H1 (cell line): ENCODE measurements at regions not wholly inside any gene's neighbourhood (a gene's known extent, or its start where the extent isn't known, plus 50 kb on each side); places are given as distances from the start of the nearest gene placed in this dataset.
A peak's percentile ranks its signal among the peaks of the same experiment; 100 is the strongest.

ENCODE experiments used
- CTCF ChIA-PET: fragments of 300-600 bp; sonication (Branson Sonifier 250); formaldehyde crosslinking; loops from one replicate; lab custom pipeline; 2021; ENCODE audit not compliant: partially characterized antibody; lab: Charles Lee
- POLR2A ChIA-PET: fragments of 300-600 bp; sonication (Branson Sonifier 250); formaldehyde crosslinking; loops from one replicate; lab custom pipeline; 2021; ENCODE audit warnings: inconsistent platforms; ENCODE audit not compliant: partially characterized antibody; lab: Charles Lee
- DNase-seq, 2 experiments: peaks; one replicate each; pipeline versions ENCODE4 v3.0.0 to v3.0.0-alpha.2; 2010 to 2022; ENCODE audit warnings: low spot score in 2 of 2, low read depth in 1 of 2, mixed read lengths in 1 of 2
- FAIRE-seq: peaks from 2 replicates; lab custom pipeline; 2011; peaks lifted over from hg19 to GRCh38; lab: Jason Lieb, UNC
- H2AFZ ChIP-seq: 2 replicates; pipeline ENCODE4 v1.8.1; 2012; ENCODE audit warnings: low read length, inconsistent platforms
- H2AK5ac ChIP-seq: 2 replicates; pipeline ENCODE4 v1.6.1; 2013; ENCODE audit warnings: low read depth, low read length
- H2BK120ac ChIP-seq: replicated peaks from 2 replicates; pipeline ENCODE3; 2013; ENCODE audit warnings: low read depth, low read length, inconsistent platforms
- H2BK12ac ChIP-seq: 2 replicates; pipeline ENCODE4 v1.6.1; 2013; ENCODE audit warnings: low read depth, low read length
- H2BK15ac ChIP-seq: 2 replicates; pipeline ENCODE4 v1.6.1; 2013; ENCODE audit warnings: low read length
- H2BK20ac ChIP-seq: 2 replicates; pipeline ENCODE4 v1.6.1; 2013; ENCODE audit warnings: low read length
- H2BK5ac ChIP-seq: 2 replicates; pipeline ENCODE4 v1.6.1; 2013; ENCODE audit warnings: low read depth, low read length
- H3K14ac ChIP-seq: 2 replicates; pipeline ENCODE4 v1.6.1; 2013; ENCODE audit warnings: inconsistent platforms; ENCODE audit not compliant: insufficient read length
- H3K18ac ChIP-seq: 2 replicates; pipeline ENCODE4 v1.6.1; 2013; ENCODE audit warnings: low read length; ENCODE audit errors: extremely low read depth
- H3K23ac ChIP-seq: 2 replicates; pipeline ENCODE4 v1.6.1; 2013; ENCODE audit warnings: inconsistent platforms; ENCODE audit not compliant: insufficient read length
- H3K23me2 ChIP-seq: 2 replicates; pipeline ENCODE4 v1.6.1; 2013; ENCODE audit warnings: low read depth, low read length
- H3K27ac ChIP-seq: 2 replicates; pipeline ENCODE4 v1.6.1; 2011; ENCODE audit warnings: low read depth, low read length, inconsistent platforms
- H3K27me3 ChIP-seq, 4 experiments: replicated peaks in 1 of 4; 1 replicate in 1 of 4; 2 replicates in 3 of 4; pipeline versions ENCODE4 v1.6.1 to v1.8.1; 2011 to 2013; ENCODE audit warnings: low read length in 3 of 4, mild to moderate bottlenecking in 3 of 4, inconsistent platforms in 2 of 4, mixed read lengths in 2 of 4, moderate library complexity in 1 of 4; ENCODE audit not compliant: control insufficient read depth in 3 of 4, insufficient read depth in 3 of 4; ENCODE audit errors: extremely low read depth in 1 of 4
- H3K36me3 ChIP-seq, 4 experiments: 2 replicates each; pipeline versions ENCODE4 v1.6.1 to v1.8.1; 2011 to 2013; ENCODE audit warnings: mild to moderate bottlenecking in 4 of 4, low read length in 3 of 4, moderate library complexity in 2 of 4, control low read depth in 1 of 4, inconsistent platforms in 1 of 4; ENCODE audit not compliant: insufficient read depth in 4 of 4, control insufficient read depth in 2 of 4
- H3K4ac ChIP-seq: replicated peaks from 2 replicates; pipeline ENCODE3; 2013; ENCODE audit warnings: low read length, low read depth, mixed read lengths, inconsistent platforms; ENCODE audit not compliant: insufficient read length
- H3K4me1 ChIP-seq, 4 experiments: replicated peaks in 1 of 4; 1 replicate in 1 of 4; 2 replicates in 3 of 4; pipeline versions ENCODE4 v1.6.1 to v1.8.1; 2011 to 2013; ENCODE audit warnings: low read length in 3 of 4, inconsistent platforms in 2 of 4, mixed read lengths in 1 of 4; ENCODE audit not compliant: insufficient read depth in 4 of 4, control insufficient read depth in 3 of 4
- H3K4me2 ChIP-seq, 2 experiments: 2 replicates each; pipeline versions ENCODE4 v1.6.1 to v1.8.1; 2011 to 2013; ENCODE audit warnings: low read depth in 2 of 2, low read length in 2 of 2, control low read depth in 1 of 2, inconsistent platforms in 1 of 2, mild to moderate bottlenecking in 1 of 2; ENCODE audit not compliant: insufficient read depth in 1 of 2
- H3K4me3 ChIP-seq, 4 experiments: fragments of 200-600, 300-600 bp in 1 of 4; sonication (generic), shearing (Covaris generic), sonication (Bioruptor Twin) in 1 of 4; 2 replicates each; pipeline versions ENCODE4 v1.5.1 to v1.8.1; 2011 to 2016; ENCODE audit warnings: low read length in 4 of 4, low read depth in 3 of 4, control low read depth in 2 of 4, inconsistent platforms in 2 of 4, mild to moderate bottlenecking in 2 of 4, mixed read lengths in 1 of 4, moderate library complexity in 1 of 4; ENCODE audit not compliant: insufficient read depth in 2 of 4; ENCODE audit errors: extremely low read depth in 1 of 4
- H3K56ac ChIP-seq: replicated peaks from 2 replicates; pipeline ENCODE3; 2013; ENCODE audit warnings: low read depth, mild to moderate bottlenecking, mixed read lengths, low read length, inconsistent platforms; ENCODE audit not compliant: insufficient read length
- H3K79me1 ChIP-seq: 2 replicates; pipeline ENCODE4 v1.6.1; 2013; ENCODE audit warnings: low read depth, low read length, control low read depth
- H3K79me2 ChIP-seq, 2 experiments: 2 replicates each; pipeline versions ENCODE4 v1.6.1 to v1.8.1; 2012 to 2013; ENCODE audit warnings: low read length in 2 of 2, mild to moderate bottlenecking in 2 of 2, inconsistent platforms in 1 of 2; ENCODE audit not compliant: insufficient read depth in 2 of 2, control insufficient read depth in 1 of 2
- H3K9ac ChIP-seq, 4 experiments: replicated peaks in 1 of 4; 1 replicate in 1 of 4; 2 replicates in 3 of 4; pipeline versions ENCODE4 v1.6.1 to v1.8.1; 2011 to 2013; ENCODE audit warnings: low read depth in 3 of 4, low read length in 3 of 4, control low read depth in 2 of 4, mild to moderate bottlenecking in 2 of 4, moderate library complexity in 2 of 4, inconsistent platforms in 1 of 4; ENCODE audit errors: extremely low read depth in 1 of 4
- H3K9me3 ChIP-seq, 2 experiments: 2 replicates each; pipeline versions ENCODE4 v1.6.1 to v1.8.1; 2012 to 2013; ENCODE audit warnings: mild to moderate bottlenecking in 2 of 2, moderate library complexity in 2 of 2, control low read depth in 1 of 2, inconsistent platforms in 1 of 2, low read depth in 1 of 2, low read length in 1 of 2, mixed read lengths in 1 of 2; ENCODE audit not compliant: insufficient read depth in 2 of 2
- H4K20me1 ChIP-seq, 2 experiments: replicated peaks in 1 of 2; 2 replicates each; pipeline versions ENCODE3 to v1.8.1; 2011 to 2013; ENCODE audit warnings: inconsistent platforms in 2 of 2, low read length in 2 of 2, mild to moderate bottlenecking in 1 of 2; ENCODE audit not compliant: insufficient read depth in 2 of 2, control insufficient read depth in 1 of 2
- H4K5ac ChIP-seq: 2 replicates; pipeline ENCODE4 v1.6.1; 2013; ENCODE audit warnings: low read length, low read depth, mixed read lengths, inconsistent platforms; ENCODE audit not compliant: insufficient read length
- H4K8ac ChIP-seq: 2 replicates; pipeline ENCODE4 v1.8.0; 2013; ENCODE audit warnings: mild to moderate bottlenecking, moderate library complexity, low read length, inconsistent platforms; ENCODE audit not compliant: insufficient read depth; ENCODE audit errors: extremely low read depth
- H4K91ac ChIP-seq: replicated peaks from 2 replicates; pipeline ENCODE3; 2013; ENCODE audit warnings: low read length, mixed read lengths, inconsistent platforms; ENCODE audit not compliant: insufficient read length
- ASH2L ChIP-seq: fragments of 200-600, 300-600 bp; sonication (generic); IDR thresholded peaks from one replicate; pipeline ENCODE4 v1.7.1; 2017; ENCODE audit warnings: low read length
- ATF2 ChIP-seq: IDR thresholded peaks from 2 replicates; pipeline ENCODE4 v1.6.1; 2012; ENCODE audit warnings: low read length, inconsistent platforms
- E2F6 ChIP-seq: IDR thresholded peaks from 2 replicates; pipeline ENCODE4 v1.6.1; 2012; ENCODE audit warnings: inconsistent platforms
- EZH2 ChIP-seq: fragments of 200-600 bp; sonication (generic); IDR thresholded peaks from 2 replicates; pipeline ENCODE4 v1.7.1; 2012; ENCODE audit warnings: low read depth, mild to moderate bottlenecking, moderate library complexity, low read length, inconsistent platforms; ENCODE audit not compliant: severe bottlenecking
- KDM4A ChIP-seq: IDR thresholded peaks from one replicate; pipeline ENCODE4 v1.7.1; 2012; ENCODE audit warnings: low read depth, mild to moderate bottlenecking, moderate library complexity, low read length, inconsistent platforms; ENCODE audit not compliant: severe bottlenecking
- MAFK ChIP-seq: IDR thresholded peaks from 2 replicates; pipeline ENCODE4 v1.6.1; 2012; ENCODE audit warnings: low read depth, mild to moderate bottlenecking, improper control_type of control experiment, low read length
- SUZ12 ChIP-seq: fragments of 200-600 bp; sonication (generic); IDR thresholded peaks from 2 replicates; pipeline ENCODE4 v1.6.1; 2012; ENCODE audit warnings: mild to moderate bottlenecking, inconsistent platforms, low read length, moderate library complexity, mixed read lengths
- WGBS, 2 experiments: shearing (Covaris generic) in 1 of 2; methylation state at CpG; one replicate each; pipeline versions ENCODE4 v1.1.6 to v1.1.7; 2013 to 2015; ENCODE audit warnings: low lambda C conversion rate in 2 of 2, mixed read lengths in 2 of 2, inconsistent platforms in 1 of 2, low coverage in 1 of 2, missing lambda C conversion rate in 1 of 2; ENCODE audit not compliant: insufficient replicate concordance in 2 of 2, insufficient coverage in 1 of 2, insufficient read length in 1 of 2; ENCODE audit errors: extremely low coverage in 1 of 2, missing lambda C conversion rate in 1 of 2; 5-methylcytosine and 5-hydroxymethylcytosine counted together

GRCh38 chr1:65525266-65526048 is 105.0 kb downstream of the LEPR start:
- Histone ChIP-seq H3K4me3 (peak overlapping the region; percentile 34 to 67 (median 52)), H2BK20ac (no peak overlapping the region), H3K9me3 (no peaks in the 10 kb centered on the region), H3K4me2 (peak overlapping the region; percentile 78 to 90), H2BK15ac (no peak overlapping the region), H3K79me1 (no peaks in the 10 kb centered on the region), H3K23me2 (peaks cover 7% of the 10 kb centered on the region; the same call in 1 of the 2 replicates), H2AK5ac (no peak overlapping the region), H2AFZ (no peak overlapping the region; the same call in 1 of the 2 replicates), H4K91ac (no peak overlapping the region), H2BK5ac (no peak overlapping the region), H3K4me1 (no peaks in the 10 kb centered on the region), H3K56ac (no peak overlapping the region), H2BK120ac (no peak overlapping the region), H3K36me3 (no peaks in the 10 kb centered on the region), H4K5ac (no peak overlapping the region), H3K18ac (peak overlapping the region; percentile 55; the same call in 1 of the 2 replicates), H3K79me2 (no peaks in the 10 kb centered on the region), H3K23ac (no peak overlapping the region), H3K9ac (peak overlapping the region in 1 of 4 experiments; percentile 45; a peak in 3 of 7 replicates), H3K14ac (no peak overlapping the region), H4K20me1 (no peaks in the 10 kb centered on the region), H3K4ac (no peak overlapping the region), H3K27me3 (peaks cover 14 to 26% (median 24%) of the 10 kb centered on the region in 4 experiments), H2BK12ac (no peak overlapping the region), H3K27ac (no peak overlapping the region), H4K8ac (peak overlapping the region; percentile 59; the same call in 1 of the 2 replicates)
- 3% methylated on average over 28 of the region's 87 CpGs; no CpG with 5 or more reads in 1 of the 2 experiments for WGBS, 2 experiments
- ChIA-PET CTCF (interaction anchor here (0.6 to 0.7 kb wide), 2 partner anchors 46 to 1073 kb away, joined by 3 to 4 read pairs; no protein-coding TSS in a partner anchor), POLR2A (no interaction called here)
- FAIRE-seq (no peak), DNase-seq (peak in 1 of 2 experiments; percentile 59)
- TF ChIP-seq EZH2: peak; percentile 74
- no peak for TF ChIP-seq ATF2
- TF ChIP-seq MAFK: no peak
- peak; percentile 21 for TF ChIP-seq ASH2L
- TF ChIP-seq SUZ12: peak; percentile 80
- peak; percentile 85 for TF ChIP-seq E2F6
- peak; percentile 96 for TF ChIP-seq KDM4A
